ENCODE measurements at regions not wholly inside any gene's neighbourhood (a gene's known extent, or its start where the extent isn't known, plus 50 kb on each side); places are given as distances from the start of the nearest gene placed in this dataset.

DNA sequence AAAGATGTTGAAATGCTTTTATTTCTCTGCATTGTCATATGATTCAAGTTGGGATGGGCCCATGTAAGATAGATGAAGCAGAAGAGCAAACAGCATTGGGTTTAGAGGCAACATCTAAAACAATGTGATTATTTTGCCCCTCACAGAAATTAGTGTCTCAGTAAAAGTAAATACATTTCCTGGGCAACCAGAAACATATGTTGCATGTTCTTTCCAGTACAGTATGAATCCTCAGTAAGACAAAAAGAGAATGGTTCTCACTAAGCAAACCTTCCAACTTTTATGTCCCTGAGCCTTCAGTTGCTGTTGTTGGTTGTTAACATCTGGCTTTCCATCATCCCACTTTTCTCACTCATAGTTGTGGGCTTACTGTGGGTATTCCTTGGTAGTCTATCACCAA, 222.5 kb upstream of the PRPS1L1 start:
- DNase-seq (ENCODE audit: low read depth) = no peak

DNA sequence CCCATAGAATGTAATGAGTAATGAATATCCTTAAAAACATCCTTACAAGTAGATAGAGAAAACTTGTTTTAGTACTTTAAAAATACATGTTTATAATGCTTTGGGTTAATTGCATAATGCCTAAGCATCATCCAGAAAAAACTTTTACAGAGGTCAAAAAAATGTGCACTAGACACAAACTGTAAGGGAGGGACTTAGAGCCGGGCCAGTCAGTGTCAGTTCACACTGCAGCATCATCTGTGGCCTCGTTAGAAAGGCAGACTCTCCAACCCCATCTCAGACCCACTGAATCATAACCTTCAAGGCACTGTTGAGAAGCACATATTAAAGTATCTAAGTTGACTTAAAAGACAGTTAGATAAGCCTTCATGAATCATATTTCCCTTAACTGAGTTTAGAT, 230.1 kb upstream of the PRPS1L1 start:
- DNase-seq (ENCODE audit: low read depth) = peak; percentile 84

DNA sequence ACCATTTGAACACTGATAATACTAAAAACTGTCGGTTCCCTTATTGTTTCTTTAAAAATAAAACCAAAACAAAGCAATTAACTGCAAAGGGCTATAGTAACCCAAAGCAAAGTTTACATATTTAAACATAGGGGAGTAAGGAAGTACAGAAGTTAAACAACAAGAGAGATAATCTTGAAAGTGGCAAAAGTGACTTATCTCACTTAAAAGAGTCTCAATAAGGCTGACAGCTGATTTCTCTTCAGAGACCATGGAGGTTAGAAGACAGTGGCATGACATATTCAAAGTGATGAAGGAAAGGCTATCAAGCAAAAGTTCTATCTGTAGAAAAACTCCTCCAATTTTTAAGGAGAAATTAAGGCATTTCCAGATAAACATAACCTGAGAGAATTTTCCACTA, 233.5 kb upstream of the HDAC9 start:
- no peak for DNase-seq (ENCODE audit: low read depth)

DNA sequence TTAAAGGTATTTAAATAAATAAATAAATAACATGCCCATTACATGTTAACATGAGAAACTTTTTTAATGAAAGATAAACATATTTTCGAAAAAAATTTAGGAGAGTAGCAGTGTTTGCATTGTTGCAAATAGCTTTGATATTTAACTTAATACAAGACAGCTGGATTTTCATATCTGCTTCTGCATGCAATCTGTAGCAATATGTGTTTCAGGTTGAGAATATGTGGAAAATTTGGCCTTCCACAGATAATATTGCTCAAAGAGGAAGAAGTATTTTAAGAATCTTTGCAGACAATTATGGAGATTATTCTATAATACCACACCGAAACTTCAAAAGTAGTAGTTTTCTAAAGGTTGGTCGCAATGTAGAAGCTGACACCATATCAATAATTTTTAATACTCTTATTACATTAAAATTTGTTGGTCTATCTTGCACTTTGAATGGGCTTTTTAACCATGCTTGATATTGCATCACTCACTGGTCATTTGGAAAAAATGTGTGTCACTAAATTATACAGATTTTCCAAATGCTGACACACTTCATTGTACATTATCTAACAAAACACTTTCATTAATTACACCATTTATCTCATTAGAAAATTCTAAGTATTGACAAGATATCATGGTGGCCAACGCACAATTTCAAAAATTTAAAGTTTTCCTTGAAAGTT, 229.8 kb upstream of the HDAC9 start:
- no peak for DNase-seq (ENCODE audit: low read depth)

DNA sequence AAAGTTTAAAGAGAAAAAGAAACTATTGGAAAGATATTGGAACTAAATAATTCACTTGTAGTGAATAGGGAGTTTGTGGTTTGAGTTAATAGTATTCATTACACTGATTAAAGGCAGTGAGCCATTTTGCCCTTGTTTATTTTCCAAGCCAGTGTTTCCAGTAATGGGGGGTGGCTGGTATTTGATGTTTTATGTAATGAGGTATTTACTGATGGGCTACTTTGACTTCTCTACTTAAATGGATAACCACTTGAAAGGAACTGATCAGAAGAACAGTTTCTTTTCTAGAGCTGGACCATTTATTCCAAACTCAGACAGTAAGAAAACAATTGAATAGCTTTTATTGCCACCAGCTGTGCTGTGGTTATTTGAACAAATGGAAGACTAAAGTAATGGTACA, 227.0 kb upstream of the HDAC9 start:
- DNase-seq (ENCODE audit: low read depth) = no peak

DNA sequence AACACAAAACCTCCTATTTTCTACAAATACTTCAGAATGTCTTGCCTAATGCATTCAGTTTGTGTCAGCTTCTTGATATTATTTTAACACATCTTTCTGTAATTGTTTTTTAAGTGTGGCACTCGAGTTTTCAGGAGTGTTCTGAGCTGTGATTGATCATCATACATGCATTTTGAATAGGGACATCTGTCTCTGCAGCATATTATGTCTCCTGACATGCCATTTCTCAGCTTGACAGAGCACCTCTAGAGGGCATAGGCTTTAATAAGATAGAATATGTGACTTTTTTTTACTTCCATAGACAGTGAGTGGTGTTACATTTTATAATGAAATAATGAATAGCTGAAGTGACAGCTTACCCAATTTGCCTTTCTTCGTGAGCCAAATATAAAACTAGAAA, 219.2 kb upstream of the HDAC9 start:
- DNase-seq (ENCODE audit: low read depth) = no peak

DNA sequence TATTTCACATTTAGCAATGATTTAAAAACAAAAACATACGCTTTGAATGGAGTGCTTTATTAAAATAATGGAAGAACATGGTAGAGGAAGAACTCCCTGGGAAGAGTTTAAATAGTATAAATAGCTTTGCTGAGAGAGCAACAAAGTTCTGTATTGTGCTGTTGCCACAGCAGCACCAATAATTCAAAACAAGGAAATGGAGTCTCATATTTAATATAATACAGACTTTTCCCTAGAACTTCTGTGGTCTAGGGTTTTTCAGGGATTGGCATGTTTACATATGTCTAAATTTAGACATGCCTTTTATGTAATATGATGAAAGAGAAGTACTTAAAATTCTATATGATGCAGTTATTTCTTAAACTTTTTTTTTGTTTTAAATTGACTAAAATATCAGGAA, 217.2 kb upstream of the HDAC9 start:
- no peak for DNase-seq (ENCODE audit: low read depth)

DNA sequence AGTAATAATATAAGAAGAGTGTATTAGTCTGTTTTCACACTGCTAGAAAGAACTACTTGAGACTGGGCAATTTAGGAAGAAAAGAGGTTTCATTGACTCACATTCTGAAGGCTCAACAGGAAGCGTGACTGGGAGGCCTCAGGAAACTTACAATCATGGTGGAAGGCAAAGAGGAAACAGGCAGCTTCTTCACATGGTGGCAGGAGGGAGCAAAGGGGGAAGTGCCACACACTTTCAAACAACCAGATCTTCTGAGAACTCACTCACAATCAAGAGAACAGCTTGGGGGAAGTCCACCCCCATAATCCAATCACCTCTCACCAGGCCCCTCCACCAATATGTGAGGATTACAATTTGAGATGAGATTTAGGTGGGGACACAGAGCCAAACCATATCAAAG, 212.5 kb upstream of the HDAC9 start:
- no peak for DNase-seq (ENCODE audit: low read depth)

DNA sequence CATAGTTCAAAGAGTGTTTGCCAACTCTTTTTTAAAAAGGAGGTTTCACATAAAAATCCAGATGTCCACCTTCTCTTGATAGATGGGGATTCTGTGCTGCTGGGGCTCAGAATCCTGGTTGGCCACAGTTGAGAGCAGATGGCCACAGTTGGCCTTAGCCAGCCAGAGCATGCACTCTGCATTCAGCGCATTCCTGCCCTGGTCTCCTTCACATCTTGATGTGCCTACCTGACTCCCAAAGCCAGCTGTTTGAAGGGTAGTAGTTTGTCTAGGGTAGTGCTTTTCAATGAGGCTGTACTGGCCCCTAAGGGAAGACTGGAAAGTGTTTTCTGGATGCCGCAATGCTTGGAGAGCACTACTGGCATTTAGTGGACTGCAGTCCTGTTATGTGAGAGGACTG, 208.1 kb upstream of the HDAC9 start:
- DNase-seq (ENCODE audit: low read depth) = no peak

DNA sequence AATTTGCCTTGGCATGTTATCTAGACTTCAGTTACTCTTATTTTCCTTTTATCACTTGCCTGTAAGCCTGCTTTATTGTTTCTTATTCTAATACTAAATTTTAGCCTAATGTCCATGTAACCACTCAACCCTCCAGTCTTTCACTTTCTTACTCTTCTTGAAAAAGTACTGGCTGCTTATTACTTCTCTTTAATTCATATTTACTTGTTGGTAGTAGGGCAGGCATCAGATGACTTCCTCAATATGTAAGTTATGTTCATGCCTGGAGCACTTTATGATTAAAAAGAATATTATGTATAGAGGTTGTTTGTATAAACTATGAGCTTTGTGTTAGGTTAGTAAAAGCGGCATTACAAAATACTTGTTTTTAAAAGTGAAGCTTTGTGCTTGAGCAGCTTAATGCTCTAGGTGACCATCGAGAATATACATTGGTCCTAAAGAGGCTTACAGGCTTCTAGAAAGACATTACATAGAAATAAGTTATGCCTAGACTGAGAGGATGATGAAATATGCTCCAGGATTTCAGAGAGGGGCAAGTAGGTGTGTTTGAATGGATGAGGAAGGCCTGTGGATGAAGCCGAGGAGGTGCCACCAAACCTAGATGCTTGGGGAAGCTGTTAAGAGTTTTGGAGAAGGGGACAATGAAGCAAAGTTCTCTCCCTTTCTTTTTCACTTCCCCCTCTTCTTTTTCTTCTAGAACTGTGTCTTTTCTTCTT, 207.1 kb upstream of the HDAC9 start:
- no peak for DNase-seq (ENCODE audit: low read depth)

DNA sequence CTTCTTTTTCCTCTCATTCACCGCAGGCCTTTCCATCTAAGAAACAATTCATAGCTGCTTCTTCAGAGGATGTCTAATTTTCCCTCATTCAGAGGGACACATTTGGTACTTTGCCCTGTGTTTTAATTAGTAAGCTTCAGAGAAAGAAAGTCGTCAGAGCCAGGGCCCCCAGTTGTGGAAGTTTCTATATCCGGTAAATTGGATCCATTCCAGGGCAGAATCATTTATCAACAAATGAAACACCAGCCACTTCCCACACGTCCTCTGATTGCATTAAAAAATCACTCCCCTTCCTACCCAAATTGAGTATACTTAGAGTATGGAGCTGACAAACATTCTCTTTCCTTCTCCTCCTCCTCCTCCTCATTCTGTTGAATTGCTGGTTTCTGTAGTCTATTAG, 205.8 kb upstream of the HDAC9 start:
- DNase-seq (ENCODE audit: low read depth) = no peak

DNA sequence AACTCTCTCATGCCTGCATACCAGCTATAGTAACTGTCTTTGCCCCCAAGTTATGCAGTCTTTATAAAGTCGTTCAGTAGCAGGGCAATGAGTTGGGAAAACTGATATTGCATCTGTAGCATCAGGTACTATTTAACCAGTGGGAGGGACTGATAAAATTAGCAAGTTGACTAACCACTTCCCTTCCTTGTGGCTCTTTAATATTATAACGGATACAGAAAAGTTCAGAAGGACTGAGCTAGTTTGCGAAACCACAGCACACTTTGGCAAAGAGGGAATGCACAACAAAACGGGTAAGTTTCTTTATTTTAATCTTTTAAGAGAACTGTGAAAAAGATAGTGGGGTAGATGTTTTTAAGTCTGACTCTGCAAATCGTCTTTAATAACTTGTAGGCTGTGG, 205.3 kb upstream of the HDAC9 start:
- no peak for DNase-seq (ENCODE audit: low read depth)

DNA sequence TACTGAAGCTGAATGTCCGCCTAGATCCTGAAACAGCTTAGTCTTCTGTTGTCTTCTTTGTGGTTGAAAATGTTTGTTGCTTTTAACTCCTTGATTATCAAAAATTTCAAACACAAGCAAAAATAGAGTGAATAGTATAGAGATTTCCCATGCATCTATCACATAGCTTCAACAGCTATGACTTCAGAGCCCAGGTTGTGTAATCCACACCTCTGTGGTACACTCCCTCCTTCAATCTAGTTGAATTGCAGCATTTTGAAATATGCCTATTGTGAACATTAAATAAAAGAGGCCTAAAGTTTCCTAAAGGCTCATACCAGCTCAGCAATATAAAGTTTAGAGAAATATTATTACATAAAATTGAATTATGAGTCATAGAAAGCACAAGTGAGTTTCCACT, 204.7 kb upstream of the HDAC9 start:
- no peak for DNase-seq (ENCODE audit: low read depth)

DNA sequence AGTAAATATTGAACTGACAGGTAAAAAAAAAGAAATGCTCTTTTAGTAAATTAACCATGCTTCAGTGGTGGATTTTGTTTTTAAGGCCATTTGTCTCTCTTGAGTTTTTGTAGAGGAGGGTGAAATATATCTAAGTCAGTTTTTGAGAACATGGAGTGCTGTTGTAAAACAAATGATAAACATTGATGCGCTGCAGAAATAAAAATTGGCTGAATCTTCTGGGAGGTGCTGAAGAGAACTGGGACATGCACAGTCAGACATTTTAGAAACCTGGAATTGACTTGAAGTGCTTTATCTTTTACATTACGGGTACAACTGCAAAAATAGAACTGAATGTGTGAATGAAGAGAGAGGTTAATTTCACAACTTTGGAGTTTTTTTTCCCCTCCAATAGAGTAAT, 203.0 kb upstream of the HDAC9 start:
- DNase-seq (ENCODE audit: low read depth) = no peak

DNA sequence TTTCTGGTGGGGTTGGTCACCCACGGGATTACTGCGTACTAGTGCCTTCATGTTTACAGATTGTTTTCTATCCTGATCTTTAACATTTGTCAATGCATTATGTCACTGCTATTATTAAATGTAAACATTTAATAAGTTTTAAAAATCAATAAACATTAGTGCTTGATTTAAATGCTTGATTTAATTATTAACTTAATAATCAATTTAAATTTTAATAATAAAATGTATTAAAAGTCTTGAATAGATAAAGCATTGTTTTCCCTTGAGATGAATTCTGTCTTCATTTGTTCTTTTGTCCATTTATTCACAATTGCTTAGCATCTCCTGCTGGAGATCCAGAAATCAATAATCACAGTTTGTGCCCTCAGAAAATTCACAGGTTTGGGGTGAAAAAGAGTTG, 201.8 kb upstream of the HDAC9 start:
- no peak for DNase-seq (ENCODE audit: low read depth)

DNA sequence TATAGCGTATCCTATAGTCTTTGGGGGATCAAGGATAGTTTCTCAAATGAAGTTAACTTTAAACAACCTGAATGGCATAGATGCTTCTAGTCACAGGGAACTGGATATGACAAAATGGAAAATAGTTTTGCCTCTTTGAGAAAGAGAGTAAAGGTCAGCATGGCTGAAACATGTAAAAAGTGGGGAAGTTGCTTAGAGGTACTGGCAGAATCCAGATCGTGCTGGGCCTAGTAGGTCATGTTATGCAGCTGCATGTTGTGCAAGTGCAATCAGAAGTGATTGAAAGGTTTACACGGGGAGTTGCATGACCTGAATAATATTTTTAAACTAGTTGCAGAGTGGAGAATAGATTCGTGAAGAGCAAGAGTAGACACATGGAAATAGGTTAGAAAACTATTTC, 201.1 kb upstream of the HDAC9 start:
- DNase-seq (ENCODE audit: low read depth) = no peak

DNA sequence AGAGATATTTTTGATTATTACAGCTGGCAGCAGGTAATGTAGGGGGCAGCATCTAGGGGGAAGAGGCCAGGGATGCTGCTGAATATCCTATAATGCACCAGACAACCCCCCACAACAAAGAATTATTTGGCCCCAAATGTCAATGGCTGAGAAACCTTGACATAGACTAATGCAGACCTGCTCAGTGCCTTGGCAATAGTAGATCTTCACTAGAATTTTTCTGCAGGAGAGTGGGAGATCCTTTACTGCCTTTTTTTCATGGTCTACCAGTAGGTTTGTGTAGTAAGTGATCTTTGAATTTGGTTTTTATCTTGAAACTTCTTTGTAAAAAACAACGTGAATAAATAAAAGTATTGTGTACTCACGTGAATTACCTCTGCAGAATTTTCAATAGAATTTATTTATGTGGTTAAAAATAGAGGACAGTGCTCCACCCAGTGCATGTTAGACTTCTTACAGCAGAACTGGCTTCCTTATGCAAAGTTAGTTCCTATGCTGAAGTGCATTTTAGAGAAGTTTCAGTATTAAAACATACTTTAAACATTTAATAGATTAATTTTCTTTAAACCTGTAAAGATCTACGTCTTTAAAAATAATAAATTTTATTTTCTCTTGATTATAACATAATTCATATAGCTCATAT, 199.6 kb upstream of the HDAC9 start:
- DNase-seq (ENCODE audit: low read depth) = no peak

DNA sequence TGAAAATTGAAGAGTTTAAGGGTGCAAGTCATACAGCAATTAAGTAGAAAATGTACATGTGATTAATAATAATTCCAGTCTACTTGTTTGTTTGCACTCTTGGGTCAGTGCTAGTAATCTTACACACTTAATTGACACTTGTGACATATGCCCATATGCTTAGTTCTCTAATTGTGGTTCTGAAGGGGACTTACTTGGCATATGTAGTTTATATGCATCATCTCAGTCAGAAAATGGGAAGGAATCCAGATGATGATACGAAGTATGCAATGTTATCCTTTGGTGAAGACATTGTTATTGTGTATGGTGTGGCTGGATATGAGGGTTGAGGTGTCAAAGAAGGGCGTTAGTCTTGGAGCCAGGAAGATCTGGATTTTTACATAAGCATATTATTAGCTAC, 193.5 kb upstream of the HDAC9 start:
- DNase-seq (ENCODE audit: low read depth) = no peak

DNA sequence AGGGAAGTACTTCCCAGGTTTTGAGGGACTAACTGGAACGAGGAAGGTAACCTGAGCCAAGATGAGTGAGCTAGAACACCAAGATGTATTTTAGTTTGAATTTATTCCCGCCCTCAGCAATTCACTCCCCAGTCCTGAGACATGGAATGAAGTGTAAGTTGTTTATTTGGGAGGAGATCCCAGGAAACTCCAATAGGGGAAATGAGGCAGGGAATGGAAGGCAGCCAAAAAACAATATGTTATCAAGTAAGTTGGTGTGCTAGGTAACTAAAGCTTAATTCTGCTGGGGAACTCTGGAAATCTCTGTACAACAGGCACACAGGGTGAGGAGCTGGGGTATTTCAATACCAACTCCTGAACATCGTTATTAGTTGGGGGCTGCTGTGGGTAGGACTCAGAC, 189.7 kb upstream of the HDAC9 start:
- DNase-seq (ENCODE audit: low read depth) = no peak

DNA sequence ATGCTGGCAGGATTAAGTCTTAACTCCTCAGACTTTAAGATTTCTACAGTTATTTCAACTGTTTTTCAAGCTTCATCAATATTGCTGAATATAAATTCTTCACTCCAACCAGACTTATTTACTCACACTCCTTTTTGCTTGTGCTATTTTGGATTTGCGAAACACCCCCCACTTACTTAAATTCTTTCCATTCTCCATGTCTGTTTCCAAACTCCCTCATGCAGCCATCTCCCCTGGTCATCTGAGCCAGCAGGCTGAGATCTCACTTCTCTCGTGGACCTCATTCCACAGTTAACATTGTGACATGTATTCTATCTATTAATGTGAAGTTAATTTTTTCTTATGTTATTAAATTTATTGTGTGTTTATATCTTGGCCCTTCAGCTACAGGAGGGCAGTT, 188.9 kb upstream of the HDAC9 start:
- no peak for DNase-seq (ENCODE audit: low read depth)

DNA sequence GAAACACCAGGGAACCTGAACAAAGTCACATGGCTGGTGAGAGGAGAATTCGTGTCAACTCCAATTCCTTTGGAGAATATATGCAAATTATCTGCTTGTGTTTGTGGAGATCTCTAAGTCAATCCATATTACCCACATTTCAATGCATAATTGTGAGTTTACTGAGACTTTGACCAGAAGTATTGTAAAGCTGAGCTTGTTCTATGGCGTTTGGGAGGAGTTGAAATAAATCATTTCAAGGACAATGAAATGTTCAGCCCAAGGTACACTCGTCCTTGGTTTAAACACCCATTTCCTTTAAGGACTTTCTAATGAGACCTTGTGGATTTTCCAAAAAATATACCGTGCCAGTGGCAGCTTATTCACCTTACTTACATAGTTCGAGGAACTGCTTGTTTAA, 186.6 kb upstream of the HDAC9 start:
- DNase-seq (ENCODE audit: low read depth) = no peak

DNA sequence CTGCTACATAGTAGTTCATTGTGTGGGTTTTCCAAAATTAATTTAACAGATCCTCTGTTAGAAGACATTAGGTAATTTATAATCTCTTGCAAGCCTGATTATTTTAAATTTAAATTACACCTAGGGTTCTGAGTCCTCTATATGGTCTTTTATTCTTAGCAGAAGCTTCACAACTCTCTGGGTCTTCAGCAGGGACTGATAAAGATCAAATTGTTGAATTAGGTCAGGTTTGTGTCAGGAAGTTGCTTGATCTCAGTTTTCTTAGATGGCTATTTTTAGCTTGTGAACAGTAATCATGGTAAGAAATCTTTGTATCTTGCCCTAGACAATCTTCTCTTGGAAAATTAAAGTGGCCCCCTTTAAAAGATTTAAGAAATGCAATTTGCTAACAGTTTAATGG, 183.1 kb upstream of the HDAC9 start:
- no peak for DNase-seq (ENCODE audit: low read depth)

DNA sequence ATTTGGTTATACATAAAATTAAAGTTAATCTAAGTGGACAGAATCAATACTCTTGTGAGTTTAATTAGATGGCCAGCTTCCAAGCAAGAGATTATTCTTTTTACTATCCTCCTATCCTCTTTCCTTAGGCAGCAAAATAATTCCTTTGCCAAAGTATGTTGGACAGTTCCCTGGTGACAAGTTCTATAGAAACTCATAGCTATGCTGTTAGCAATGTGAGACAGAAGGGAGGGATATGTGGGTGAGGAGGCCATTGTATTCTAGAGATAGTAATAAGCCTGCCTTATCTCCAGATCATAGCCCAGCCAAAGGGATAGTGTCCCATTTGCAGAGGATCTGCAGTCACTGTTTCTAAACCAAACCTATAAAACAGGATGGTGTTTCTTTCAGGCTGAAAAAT, 181.6 kb upstream of the HDAC9 start:
- no peak for DNase-seq (ENCODE audit: low read depth)

DNA sequence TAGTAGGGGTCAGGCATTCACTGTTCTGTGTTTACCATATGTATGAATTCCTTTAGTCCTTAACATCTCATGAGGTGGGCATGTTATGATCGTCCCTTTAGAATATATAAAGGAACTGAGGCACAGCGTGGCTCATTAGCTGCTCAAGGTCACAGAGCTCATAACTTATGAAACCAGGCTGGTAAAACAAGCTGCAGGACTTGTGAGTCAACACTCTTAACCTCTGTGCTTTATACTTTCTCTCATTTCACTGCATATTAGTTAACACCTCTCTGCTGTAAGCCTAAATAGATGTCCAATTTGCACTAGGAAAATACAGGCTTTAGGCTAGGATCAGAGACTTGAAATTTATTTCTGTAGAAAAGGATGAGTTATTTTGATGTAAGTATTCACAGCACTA, 180.3 kb upstream of the HDAC9 start:
- no peak for DNase-seq (ENCODE audit: low read depth)

Data from iris pigment epithelial cell (primary cell).